ENCODE measurements at regions not wholly inside any gene's neighbourhood (a gene's known extent, or its start where the extent isn't known, plus 50 kb on each side); places are given as distances from the start of the nearest gene placed in this dataset.

DNA sequence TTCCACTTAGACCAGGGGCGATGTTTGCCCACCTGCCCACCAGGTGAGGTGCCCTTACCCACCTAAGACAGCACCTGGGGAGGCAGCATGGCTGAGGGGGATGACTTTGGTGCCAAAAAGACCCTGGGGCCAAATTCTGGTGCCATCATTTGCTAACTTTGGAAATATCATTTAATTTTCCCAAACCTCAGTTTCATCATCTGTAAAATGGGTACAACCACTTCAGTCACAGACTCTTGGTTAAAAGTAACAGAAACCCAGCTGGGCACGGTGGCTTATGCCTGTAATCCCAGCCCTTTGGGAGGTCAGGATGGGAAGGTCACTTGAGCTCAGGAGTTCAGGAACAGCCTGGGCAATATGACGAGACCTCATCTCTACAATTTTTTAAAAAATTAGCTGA is 177.8 kb downstream of the USP12 start:
- H3K27me3 ChIP-seq (ENCODE audit: insufficient read depth, low read length) = no peaks in the 10 kb centered on the region
- no peaks in the 10 kb centered on the region for H3K79me2 ChIP-seq (ENCODE audit: insufficient read depth, low read length)
- POLR2A ChIA-PET = no interaction called here
- no peaks in the 10 kb centered on the region for H4K20me1 ChIP-seq (ENCODE audit: insufficient read depth)
- no peaks in the 10 kb centered on the region for H3K36me3 ChIP-seq (ENCODE audit: control insufficient read depth in 1 of 2, insufficient read depth in 2 of 2, low read length in 2 of 2)
- no TSS peak for BruUV-seq (replicated peaks)
- no peak for DNase-seq (ENCODE audit: low read depth, low spot score)
- H3K4me1 ChIP-seq (ENCODE audit: control insufficient read depth in 1 of 2, insufficient read depth in 2 of 2, low read length in 2 of 2) = no peaks in the 10 kb centered on the region
- no peak for ATAC-seq
- H3K27ac ChIP-seq (ENCODE audit: low read depth, low read length) = no peak overlapping the region
- no peaks in the 10 kb centered on the region for H3K9me2 ChIP-seq (ENCODE audit: insufficient read depth)
- TF ChIP-seq, protein P1, sequence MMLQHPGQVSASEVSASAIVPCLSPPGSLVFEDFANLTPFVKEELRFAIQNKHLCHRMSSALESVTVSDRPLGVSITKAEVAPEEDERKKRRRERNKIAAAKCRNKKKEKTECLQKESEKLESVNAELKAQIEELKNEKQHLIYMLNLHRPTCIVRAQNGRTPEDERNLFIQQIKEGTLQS (IDR thresholded peaks at IDR 0.05) = no peak
- TF ChIP-seq EGR1 (IDR thresholded peaks at IDR 0.05; ENCODE audit: low read depth) = no peak
- TF ChIP-seq, protein P2, sequence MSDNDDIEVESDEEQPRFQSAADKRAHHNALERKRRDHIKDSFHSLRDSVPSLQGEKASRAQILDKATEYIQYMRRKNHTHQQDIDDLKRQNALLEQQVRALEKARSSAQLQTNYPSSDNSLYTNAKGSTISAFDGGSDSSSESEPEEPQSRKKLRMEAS (IDR thresholded peaks at IDR 0.05) = no peak
- TF ChIP-seq REST (IDR thresholded peaks at IDR 0.05; ENCODE audit: low read depth) = no peak
- no peak for TF ChIP-seq EZH2 (IDR thresholded peaks at IDR 0.05)
- no peak for TF ChIP-seq SP1 (IDR thresholded peaks at IDR 0.05; ENCODE audit: low read depth)
- no peak for TF ChIP-seq TCF7L2 (IDR thresholded peaks at IDR 0.05; ENCODE audit: borderline replicate concordance, extremely low read depth, insufficient read depth, insufficient read length)
- TF ChIP-seq FOSL1 (IDR thresholded peaks at IDR 0.05; ENCODE audit: low read depth) = no peak
- no peak for TF ChIP-seq CTCF (IDR thresholded peaks at IDR 0.05 in 2 of 3, conservative IDR thresholded peaks at IDR 0.05 in 1 of 3; ENCODE audit: borderline replicate concordance in 1 of 3, insufficient read depth in 1 of 3, low read depth in 2 of 3, low read length in 2 of 3)
- TF ChIP-seq SRF (IDR thresholded peaks at IDR 0.05; ENCODE audit: low read depth) = no peak
- no peak for TF ChIP-seq CEBPB (IDR thresholded peaks at IDR 0.05; ENCODE audit: low read depth)
- TF ChIP-seq JUND (IDR thresholded peaks at IDR 0.05) = no peak
- no peak for TF ChIP-seq ZBTB33 (IDR thresholded peaks at IDR 0.05; ENCODE audit: extremely low read depth, insufficient replicate concordance, low read length)
- no peak for TF ChIP-seq ELF1 (IDR thresholded peaks at IDR 0.05; ENCODE audit: borderline replicate concordance, low read depth)
- TF ChIP-seq CBX3 (IDR thresholded peaks at IDR 0.05; ENCODE audit: low read depth) = no peak
- TF ChIP-seq POLR2A (IDR thresholded peaks at IDR 0.05; ENCODE audit: borderline replicate concordance, extremely low read depth, insufficient read depth, insufficient read length) = no peak
- no peak for TF ChIP-seq POLR2AphosphoS5 (IDR thresholded peaks at IDR 0.05; ENCODE audit: low read depth, low read length)
- TF ChIP-seq EZH2phosphoT487 (IDR thresholded peaks at IDR 0.05; ENCODE audit: borderline replicate concordance) = no peak
- TF ChIP-seq YY1 (IDR thresholded peaks at IDR 0.05; ENCODE audit: extremely low read depth, insufficient replicate concordance, low read depth, low read length) = no peak
- no peak overlapping the region for H2AFZ ChIP-seq (ENCODE audit: low read depth, low read length, poor library complexity, severe bottlenecking)
- RAD21 ChIA-PET (ENCODE audit: low non-redundant PET in 1 of 2, low total read pairs in 2 of 2, uncharacterized antibody in 2 of 2, unreplicated experiment in 2 of 2) = no interaction called here
- no peak overlapping the region for H3K4me2 ChIP-seq (ENCODE audit: low read length)
- H3K9me3 ChIP-seq (ENCODE audit: control insufficient read depth in 1 of 2, insufficient read depth in 1 of 2, low read depth in 1 of 2, low read length in 2 of 2) = 0 out of 4 replicates have a peak, but pooled peaks cover 0 to 3% of the 10 kb centered on the region in 2 experiments
- CTCF ChIA-PET = no interaction called here
- no peak overlapping the region for H3K4me3 ChIP-seq (replicated peaks in 1 of 2; ENCODE audit: low read depth in 1 of 2, low read length in 2 of 2)
- intact Hi-C loops (cut with micrococcal nuclease) = loop anchor here (5.0 kb wide), 1 partner anchor 549 kb away; no protein-coding TSS in a partner anchor
- no peak overlapping the region for H3K9ac ChIP-seq (ENCODE audit: low read length)
